ENCODE measurements at regions not wholly inside any gene's neighbourhood (a gene's known extent, or its start where the extent isn't known, plus 50 kb on each side); places are given as distances from the start of the nearest gene placed in this dataset.

- intact Hi-C loops (cut with DNase I; ENCODE audit: low total_unique reads), result no loop called here
- no peak for TF ChIP-seq POLR2AphosphoS5 (IDR thresholded peaks at IDR 0.05)
- TF ChIP-seq CTCF (IDR thresholded peaks at IDR 0.05), result no peak
- TF ChIP-seq POLR2A (IDR thresholded peaks at IDR 0.05), result no peak
- DNase-seq (ENCODE audit: low spot score in 2 of 2), result no peak
- H3K27me3 ChIP-seq, result no peaks in the 10 kb centered on the region
- no peak overlapping the region for H3K4me3 ChIP-seq
- H3K27ac ChIP-seq, result no peak overlapping the region
- no peaks in the 10 kb centered on the region for H3K9me3 ChIP-seq
- H3K36me3 ChIP-seq, result no peaks in the 10 kb centered on the region
- H3K4me1 ChIP-seq, result no peaks in the 10 kb centered on the region
Measured at GRCh38 chr16:65837464-65837863, 529.0 kb upstream of the CDH5 start.

- TF ChIP-seq POLR2AphosphoS5 (IDR thresholded peaks at IDR 0.05), result no peak
- no peak for TF ChIP-seq CTCF (IDR thresholded peaks at IDR 0.05)
- no peak for TF ChIP-seq POLR2A (IDR thresholded peaks at IDR 0.05)
- H3K4me3 ChIP-seq, result no peak overlapping the region
- intact Hi-C loops (cut with DNase I; ENCODE audit: low total_unique reads), result no loop called here
- H3K36me3 ChIP-seq, result no peaks in the 10 kb centered on the region
- no peaks in the 10 kb centered on the region for H3K4me1 ChIP-seq
- no peak overlapping the region for H3K27ac ChIP-seq
- DNase-seq (ENCODE audit: low spot score in 2 of 2), result no peak
- H3K27me3 ChIP-seq, result no peaks in the 10 kb centered on the region
- H3K9me3 ChIP-seq, result no peaks in the 10 kb centered on the region
Measured at GRCh38 chr16:65834688-65835087, 531.8 kb upstream of the CDH5 start.

- H3K4me3 ChIP-seq, result no peak overlapping the region
- no peak overlapping the region for H3K27ac ChIP-seq
- no peaks in the 10 kb centered on the region for H3K4me1 ChIP-seq
- no peaks in the 10 kb centered on the region for H3K36me3 ChIP-seq
- TF ChIP-seq POLR2A (IDR thresholded peaks at IDR 0.05), result no peak
- TF ChIP-seq POLR2AphosphoS5 (IDR thresholded peaks at IDR 0.05), result no peak
- no peak for TF ChIP-seq CTCF (IDR thresholded peaks at IDR 0.05)
- intact Hi-C loops (cut with DNase I; ENCODE audit: low total_unique reads), result no loop called here
- no peaks in the 10 kb centered on the region for H3K27me3 ChIP-seq
- DNase-seq (ENCODE audit: low spot score in 2 of 2), result no peak
- no peaks in the 10 kb centered on the region for H3K9me3 ChIP-seq
Measured at GRCh38 chr16:65833171-65833871, 533.2 kb upstream of the CDH5 start.

- Histone ChIP-seq H3K36me3 (no peaks in the 10 kb centered on the region), H3K4me3 (no peak overlapping the region), H3K27me3 (no peaks in the 10 kb centered on the region), H3K4me1 (no peaks in the 10 kb centered on the region), H3K27ac (no peak overlapping the region), H3K9me3 (no peaks in the 10 kb centered on the region)
- intact Hi-C loops (cut with DNase I; ENCODE audit: low total_unique reads), result no loop called here
- no peak for DNase-seq (ENCODE audit: low spot score in 2 of 2)
- no peak for TF ChIP-seq POLR2A (IDR thresholded peaks at IDR 0.05)
- TF ChIP-seq POLR2AphosphoS5 (IDR thresholded peaks at IDR 0.05), result no peak
- TF ChIP-seq CTCF (IDR thresholded peaks at IDR 0.05), result no peak
Measured at GRCh38 chr16:65832679-65833078, 533.8 kb upstream of the CDH5 start.

- Histone ChIP-seq H3K27ac (no peak overlapping the region), H3K9me3 (no peaks in the 10 kb centered on the region), H3K4me3 (no peak overlapping the region), H3K4me1 (no peaks in the 10 kb centered on the region), H3K36me3 (no peaks in the 10 kb centered on the region), H3K27me3 (no peaks in the 10 kb centered on the region)
- no peak for TF ChIP-seq POLR2AphosphoS5 (IDR thresholded peaks at IDR 0.05)
- intact Hi-C loops (cut with DNase I; ENCODE audit: low total_unique reads), result no loop called here
- DNase-seq (ENCODE audit: low spot score in 2 of 2), result no peak
Measured at GRCh38 chr16:65831903-65832666, 534.4 kb upstream of the CDH5 start.

Measured in breast epithelium (tissue), 4 donors.